Gastroesophageal sphincter (tissue), 3 donors: ENCODE measurements at regions not wholly inside any gene's neighbourhood (a gene's known extent, or its start where the extent isn't known, plus 50 kb on each side); places are given as distances from the start of the nearest gene placed in this dataset.

Source experiments
- CTCF ChIP-seq, 4 experiments: fragments of 200-600 bp in 2 of 4; fragments of 450-650 bp in 2 of 4; sonication (generic) in 1 of 4; IDR thresholded peaks; one replicate each; pipeline ENCODE4 v1.5.1; 2017 to 2019; ENCODE audit warnings: antibody characterized with exemption in 4 of 4, mild to moderate bottlenecking in 2 of 4, moderate library complexity in 2 of 4
- EP300 ChIP-seq: sonication (generic); formaldehyde crosslinking; IDR thresholded peaks from one replicate; pipeline ENCODE4 v1.6.1; 2017; ENCODE audit warnings: antibody characterized with exemption, mild to moderate bottlenecking
- POLR2A ChIP-seq, 2 donors: fragments of 450-650 bp; IDR thresholded peaks; one replicate each; pipeline ENCODE4 v1.6.1; 2017; ENCODE audit warnings: antibody characterized with exemption in 2 of 2, mild to moderate bottlenecking in 2 of 2, moderate library complexity in 1 of 2

GRCh38 chr16:66196770-66197169 lies 169.7 kb upstream of the CDH5 start:
- TF ChIP-seq CTCF (IDR thresholded peaks at IDR 0.05) (no peak), EP300 (no peak), POLR2A (IDR thresholded peaks at IDR 0.05) (no peak)
